GM12892 (cell line): ENCODE measurements at regions not wholly inside any gene's neighbourhood (a gene's known extent, or its start where the extent isn't known, plus 50 kb on each side); places are given as distances from the start of the nearest gene placed in this dataset.
"Not testable (repeated sequence)": the region's sequence is repeated elsewhere in the genome, so short reads cannot be mapped to it uniquely, and the experiment has no call there.

ENCODE experiments used
- POLR2A ChIP-seq: IDR thresholded peaks from 2 replicates; pipeline ENCODE4 v1.6.1; 2011; ENCODE audit warnings: low read depth, low read length, control low read depth
- POLR2AphosphoS5 ChIP-seq: IDR thresholded peaks from 2 replicates; pipeline ENCODE4 v1.6.1; 2011; ENCODE audit warnings: low read depth, low read length, control low read depth
- TAF1 ChIP-seq: IDR thresholded peaks from 2 replicates; pipeline ENCODE4 v1.6.1; 2011; ENCODE audit warnings: low read depth, mild to moderate bottlenecking, control low read depth, low read length, borderline replicate concordance

- TF ChIP-seq POLR2AphosphoS5, POLR2A, TAF1: not testable (repeated sequence)
Measured at GRCh38 chr3:164784407-164784806, 293.9 kb downstream of the SI start.
